Mononuclear cell (primary cell): ENCODE measurements at regions not wholly inside any gene's neighbourhood (a gene's known extent, or its start where the extent isn't known, plus 50 kb on each side); places are given as distances from the start of the nearest gene placed in this dataset.

Experiments used
- H3K27me3 ChIP-seq: 2 replicates; pipeline ENCODE4 v1.6.0; 2011; ENCODE audit warnings: low read length, control low read depth; ENCODE audit not compliant: insufficient read depth
- H3K4me1 ChIP-seq: 2 replicates; pipeline ENCODE4 v1.5.1; 2011; ENCODE audit warnings: mild to moderate bottlenecking, low read length, control low read depth; ENCODE audit not compliant: insufficient read depth
- H3K4me3 ChIP-seq: 2 replicates; pipeline ENCODE4 v1.5.1; 2011; ENCODE audit warnings: mild to moderate bottlenecking, low read length, moderate library complexity
- H3K9me3 ChIP-seq: 2 replicates; pipeline ENCODE4 v1.5.1; 2011; ENCODE audit warnings: low read depth, mild to moderate bottlenecking, control low read depth, low read length

GRCh38 chr12:93165384-93165932 lies 212.3 kb upstream of the NUDT4 start:
- no peak overlapping the region for H3K4me3 ChIP-seq
- H3K9me3 ChIP-seq = no peaks in the 10 kb centered on the region
- H3K27me3 ChIP-seq = no peaks in the 10 kb centered on the region
- peaks cover 23% of the 10 kb centered on the region for H3K4me1 ChIP-seq

- Histone ChIP-seq H3K4me3 (no peak overlapping the region), H3K9me3 (no peaks in the 10 kb centered on the region), H3K27me3 (no peaks in the 10 kb centered on the region), H3K4me1 (peaks cover 23% of the 10 kb centered on the region)
Measured at GRCh38 chr12:93166541-93167307, 211.0 kb upstream of the NUDT4 start.

- H3K4me3 ChIP-seq = no peak overlapping the region
Measured at GRCh38 chr12:93167331-93167730, 210.4 kb upstream of the NUDT4 start.

GRCh38 chr12:93167841-93168492 lies 209.8 kb upstream of the NUDT4 start:
- Histone ChIP-seq H3K4me1 (peaks cover 23% of the 10 kb centered on the region), H3K9me3 (no peaks in the 10 kb centered on the region), H3K4me3 (peak overlapping the region; percentile 19), H3K27me3 (no peaks in the 10 kb centered on the region)

More at GRCh38 chr12:93167331-93167730, 210.4 kb upstream of the NUDT4 start:
- Histone ChIP-seq H3K27me3 (no peaks in the 10 kb centered on the region), H3K9me3 (no peaks in the 10 kb centered on the region), H3K4me1 (peaks cover 23% of the 10 kb centered on the region)

- no peaks in the 10 kb centered on the region for H3K27me3 ChIP-seq
- H3K9me3 ChIP-seq = no peaks in the 10 kb centered on the region
- no peak overlapping the region for H3K4me3 ChIP-seq
- H3K4me1 ChIP-seq = peaks cover 18% of the 10 kb centered on the region
Measured at GRCh38 chr12:93168751-93169150, 209.0 kb upstream of the NUDT4 start.

- no peaks in the 10 kb centered on the region for H3K9me3 ChIP-seq
- H3K4me3 ChIP-seq = no peak overlapping the region
- peaks cover 18% of the 10 kb centered on the region for H3K4me1 ChIP-seq
- no peaks in the 10 kb centered on the region for H3K27me3 ChIP-seq
Measured at GRCh38 chr12:93169536-93169935, 208.2 kb upstream of the NUDT4 start.

- Histone ChIP-seq H3K9me3 (no peaks in the 10 kb centered on the region), H3K27me3 (no peaks in the 10 kb centered on the region), H3K4me1 (peaks cover 30% of the 10 kb centered on the region), H3K4me3 (no peak overlapping the region)
Measured at GRCh38 chr12:93170928-93171327, 206.8 kb upstream of the NUDT4 start.

GRCh38 chr12:93173178-93173957 lies 204.4 kb upstream of the NUDT4 start:
- peaks cover 28% of the 10 kb centered on the region for H3K4me1 ChIP-seq
- no peak overlapping the region for H3K4me3 ChIP-seq
- H3K27me3 ChIP-seq = no peaks in the 10 kb centered on the region
- no peaks in the 10 kb centered on the region for H3K9me3 ChIP-seq

- H3K27me3 ChIP-seq = no peaks in the 10 kb centered on the region
- no peaks in the 10 kb centered on the region for H3K9me3 ChIP-seq
- peaks cover 25% of the 10 kb centered on the region for H3K4me1 ChIP-seq
- no peak overlapping the region for H3K4me3 ChIP-seq
Measured at GRCh38 chr12:93174048-93174447, 203.7 kb upstream of the NUDT4 start.

- Histone ChIP-seq H3K27me3 (no peaks in the 10 kb centered on the region), H3K4me3 (no peak overlapping the region), H3K4me1 (peaks cover 23% of the 10 kb centered on the region), H3K9me3 (no peaks in the 10 kb centered on the region)
Measured at GRCh38 chr12:93174473-93174872, 203.3 kb upstream of the NUDT4 start.

- no peaks in the 10 kb centered on the region for H3K27me3 ChIP-seq
- no peak overlapping the region for H3K4me3 ChIP-seq
- peaks cover 23% of the 10 kb centered on the region for H3K4me1 ChIP-seq
- no peaks in the 10 kb centered on the region for H3K9me3 ChIP-seq
Measured at GRCh38 chr12:93176165-93176564, 201.6 kb upstream of the NUDT4 start.

- H3K9me3 ChIP-seq = no peaks in the 10 kb centered on the region
Measured at GRCh38 chr12:93176610-93177126, 201.1 kb upstream of the NUDT4 start.

GRCh38 chr12:93177208-93178153 lies 200.2 kb upstream of the NUDT4 start:
- peaks cover 23% of the 10 kb centered on the region for H3K4me1 ChIP-seq
- no peak overlapping the region for H3K4me3 ChIP-seq
- H3K9me3 ChIP-seq = no peaks in the 10 kb centered on the region
- no peaks in the 10 kb centered on the region for H3K27me3 ChIP-seq

More at GRCh38 chr12:93176610-93177126, 201.1 kb upstream of the NUDT4 start:
- H3K4me1 ChIP-seq = peaks cover 23% of the 10 kb centered on the region
- no peak overlapping the region for H3K4me3 ChIP-seq
- no peaks in the 10 kb centered on the region for H3K27me3 ChIP-seq
